OCI-LY7 (cell line): ENCODE measurements at regions not wholly inside any gene's neighbourhood (a gene's known extent, or its start where the extent isn't known, plus 50 kb on each side); places are given as distances from the start of the nearest gene placed in this dataset.
A peak's percentile ranks its signal among the peaks of the same experiment; 100 is the strongest.

Experiments used
- BruUV-seq: library from RNA; stranded (reverse); fragments of 400-500 nt; replicated peaks from 2 replicates; lab custom pipeline; 2021; lab: Mats Ljungman, UMichigan
- CTCF ChIA-PET: fragments of 300-600 bp; sonication (Branson Sonifier 250); formaldehyde crosslinking; loops from one replicate; lab custom pipeline; 2022; ENCODE audit warnings: antibody characterized with exemption; ENCODE audit not compliant: unreplicated experiment; lab: Charles Lee
- POLR2A ChIA-PET: fragments of 300-600 bp; sonication (Branson Sonifier 250); formaldehyde crosslinking; loops from one replicate; lab custom pipeline; 2022; ENCODE audit warnings: antibody characterized with exemption; lab: Charles Lee
- DNase-seq: peaks from one replicate; pipeline ENCODE4 v3.0.0-alpha.2; 2015; ENCODE audit warnings: low spot score
- H2AFZ ChIP-seq: fragments of 200-600 bp; sonication (generic), shearing (Covaris generic); 2 replicates; pipeline ENCODE4 v1.6.1; 2014; ENCODE audit warnings: mild to moderate bottlenecking, antibody characterized with exemption, low read length, moderate library complexity
- H3K27ac ChIP-seq: fragments of 200-600 bp; sonication (generic); 2 replicates; pipeline ENCODE4 v1.5.1; 2014; ENCODE audit warnings: mixed run types, low read depth, mild to moderate bottlenecking, moderate library complexity, low read length, inconsistent platforms; ENCODE audit not compliant: poor library complexity, severe bottlenecking
- H3K36me3 ChIP-seq: fragments of 200-600 bp; sonication (generic); 2 replicates; pipeline ENCODE4 v1.6.1; 2014; ENCODE audit warnings: mild to moderate bottlenecking, antibody characterized with exemption, low read length, moderate library complexity, mixed read lengths; ENCODE audit not compliant: insufficient read depth
- H3K4me1 ChIP-seq: fragments of 200-600 bp; sonication (generic); 2 replicates; pipeline ENCODE4 v1.5.1; 2014; ENCODE audit warnings: mild to moderate bottlenecking, low read length; ENCODE audit not compliant: insufficient read depth, poor library complexity, severe bottlenecking
- H3K4me2 ChIP-seq: fragments of 200-600 bp; sonication (generic); 2 replicates; pipeline ENCODE4 v1.6.1; 2014; ENCODE audit warnings: mild to moderate bottlenecking, low read length
- H3K4me3 ChIP-seq: fragments of 200-600 bp; sonication (generic); 2 replicates; pipeline ENCODE4 v1.5.1; 2014; ENCODE audit warnings: mild to moderate bottlenecking, low read depth, low read length; ENCODE audit not compliant: poor library complexity, severe bottlenecking
- H3K79me2 ChIP-seq: fragments of 200-600 bp; sonication (generic); 2 replicates; pipeline ENCODE4 v1.6.1; 2016; ENCODE audit warnings: low read depth, mild to moderate bottlenecking, low read length, moderate library complexity, mixed read lengths; ENCODE audit not compliant: insufficient read depth
- H3K9me2 ChIP-seq: fragments of 200-600 bp; sonication (generic); 2 replicates; pipeline ENCODE4 v1.6.1; 2016; ENCODE audit warnings: mild to moderate bottlenecking, low read length, mixed read lengths; ENCODE audit not compliant: insufficient read depth
- H3K9me3 ChIP-seq: fragments of 200-600 bp; sonication (generic); 2 replicates; pipeline ENCODE4 v1.6.1; 2014; ENCODE audit warnings: mild to moderate bottlenecking, mixed run types, low read length, mixed read lengths
- H4K20me1 ChIP-seq: fragments of 200-600 bp; sonication (generic); 2 replicates; pipeline ENCODE4 v1.6.1; 2014; ENCODE audit warnings: mild to moderate bottlenecking, antibody characterized with exemption, low read length, moderate library complexity, mixed read lengths; ENCODE audit not compliant: insufficient read depth
- EZH2phosphoT487 ChIP-seq: fragments of 200-600 bp; sonication (generic); IDR thresholded peaks from 2 replicates; pipeline ENCODE4 v1.6.1; 2018; ENCODE audit warnings: low read depth, borderline replicate concordance, mild to moderate bottlenecking, mixed run types, antibody characterized with exemption, low read length, moderate library complexity, mixed read lengths
- intact Hi-C: fragments of 100-400 bp; cut with micrococcal nuclease; formaldehyde crosslinking; loops from one replicate; pipeline ENCODE4 v1.10.0; 2022; ENCODE audit not compliant: unreplicated experiment
- TF ChIP-seq, protein P1 (sequence below): fragments of 200-600 bp; sonication (generic); conservative IDR thresholded peaks from 2 replicates; pipeline ENCODE4 v1.5.1; 2014; ENCODE audit warnings: mild to moderate bottlenecking, antibody characterized with exemption, low read length, moderate library complexity, mixed read lengths

DNA sequence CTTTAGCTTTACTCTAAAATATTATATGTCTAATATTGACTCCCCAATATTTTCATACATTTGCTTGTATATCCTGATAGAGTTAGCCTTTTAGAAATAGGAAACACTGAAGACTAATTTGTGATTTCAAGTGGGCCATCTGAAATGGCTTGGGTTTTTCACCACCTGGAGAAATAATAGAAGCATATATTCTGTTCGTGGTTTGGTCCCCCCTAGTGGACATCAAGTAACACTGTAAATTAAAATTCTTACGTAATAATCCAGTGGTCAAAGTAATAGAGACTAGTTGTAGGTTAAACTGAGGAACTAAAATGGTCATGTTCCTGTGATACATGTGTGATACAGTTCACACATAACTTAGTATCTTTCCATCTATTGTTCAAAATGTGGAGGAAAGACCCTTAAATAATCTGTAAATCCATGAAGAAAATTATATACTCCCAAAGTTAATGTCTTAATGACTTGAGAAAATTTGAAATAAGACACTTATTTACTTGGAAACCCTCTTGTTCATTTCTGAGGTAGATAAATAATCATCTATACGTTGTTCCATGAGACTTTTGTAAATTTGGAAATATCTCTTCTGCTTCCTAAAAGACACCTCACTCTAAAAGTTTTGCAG is 79.8 kb upstream of the SMARCAD1 start:
- Histone ChIP-seq H3K4me1 (no peaks in the 10 kb centered on the region), H3K27ac (no peak overlapping the region), H4K20me1 (no peaks in the 10 kb centered on the region), H3K79me2 (no peaks in the 10 kb centered on the region), H3K9me2 (no peaks in the 10 kb centered on the region), H3K4me2 (no peak overlapping the region), H3K9me3 (no peaks in the 10 kb centered on the region), H2AFZ (no peak overlapping the region), H3K4me3 (no peak overlapping the region), H3K36me3 (no peaks in the 10 kb centered on the region)
- POLR2A ChIA-PET: no interaction called here
- peak; percentile 40 for DNase-seq
- CTCF ChIA-PET: no interaction called here
- TF ChIP-seq EZH2phosphoT487: no peak
- TF ChIP-seq, protein P1, sequence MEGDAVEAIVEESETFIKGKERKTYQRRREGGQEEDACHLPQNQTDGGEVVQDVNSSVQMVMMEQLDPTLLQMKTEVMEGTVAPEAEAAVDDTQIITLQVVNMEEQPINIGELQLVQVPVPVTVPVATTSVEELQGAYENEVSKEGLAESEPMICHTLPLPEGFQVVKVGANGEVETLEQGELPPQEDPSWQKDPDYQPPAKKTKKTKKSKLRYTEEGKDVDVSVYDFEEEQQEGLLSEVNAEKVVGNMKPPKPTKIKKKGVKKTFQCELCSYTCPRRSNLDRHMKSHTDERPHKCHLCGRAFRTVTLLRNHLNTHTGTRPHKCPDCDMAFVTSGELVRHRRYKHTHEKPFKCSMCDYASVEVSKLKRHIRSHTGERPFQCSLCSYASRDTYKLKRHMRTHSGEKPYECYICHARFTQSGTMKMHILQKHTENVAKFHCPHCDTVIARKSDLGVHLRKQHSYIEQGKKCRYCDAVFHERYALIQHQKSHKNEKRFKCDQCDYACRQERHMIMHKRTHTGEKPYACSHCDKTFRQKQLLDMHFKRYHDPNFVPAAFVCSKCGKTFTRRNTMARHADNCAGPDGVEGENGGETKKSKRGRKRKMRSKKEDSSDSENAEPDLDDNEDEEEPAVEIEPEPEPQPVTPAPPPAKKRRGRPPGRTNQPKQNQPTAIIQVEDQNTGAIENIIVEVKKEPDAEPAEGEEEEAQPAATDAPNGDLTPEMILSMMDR: peak; percentile 88
- no TSS peak for BruUV-seq
- intact Hi-C loops: loop anchor here (2.0 kb wide), 1 partner anchor 337 kb away; no protein-coding TSS in a partner anchor

DNA sequence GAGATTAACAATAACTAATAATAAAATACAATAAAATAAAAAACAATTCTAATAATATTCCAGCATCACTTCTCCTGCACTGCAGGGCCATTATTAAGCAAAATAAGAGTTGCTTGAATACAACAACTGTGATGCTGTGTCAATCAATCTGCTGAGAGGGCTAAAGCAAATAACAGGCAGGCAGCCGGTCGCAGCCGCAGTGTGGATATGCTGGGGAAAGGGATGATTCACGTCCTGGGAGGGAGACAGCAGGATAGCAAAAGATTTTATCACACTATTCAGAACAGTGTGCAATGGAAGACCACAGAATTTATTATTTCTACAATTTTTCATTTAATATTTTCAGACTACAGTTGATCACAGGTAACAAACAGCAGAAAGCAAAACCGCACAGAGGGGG is 76.5 kb upstream of the SMARCAD1 start:
- TF ChIP-seq EZH2phosphoT487: no peak
- TF ChIP-seq, protein P1: no peak
- intact Hi-C loops: no loop called here
- CTCF ChIA-PET: no interaction called here
- BruUV-seq: no TSS peak
- no peaks in the 10 kb centered on the region for H3K4me1 ChIP-seq
- no peak overlapping the region for H3K27ac ChIP-seq
- H3K9me3 ChIP-seq: no peaks in the 10 kb centered on the region
- H3K79me2 ChIP-seq: no peaks in the 10 kb centered on the region
- POLR2A ChIA-PET: no interaction called here
- no peak overlapping the region for H3K4me2 ChIP-seq
- H4K20me1 ChIP-seq: no peaks in the 10 kb centered on the region
- no peak for DNase-seq
- H3K4me3 ChIP-seq: no peak overlapping the region
- no peak overlapping the region for H2AFZ ChIP-seq
- H3K36me3 ChIP-seq: no peaks in the 10 kb centered on the region
- H3K9me2 ChIP-seq: no peaks in the 10 kb centered on the region

GRCh38 chr4:94135701-94136100 is 72.0 kb upstream of the SMARCAD1 start:
- POLR2A ChIA-PET: no interaction called here
- Histone ChIP-seq H4K20me1 (no peaks in the 10 kb centered on the region), H3K79me2 (no peaks in the 10 kb centered on the region), H3K4me1 (no peaks in the 10 kb centered on the region), H2AFZ (no peak overlapping the region), H3K36me3 (no peaks in the 10 kb centered on the region), H3K4me2 (no peak overlapping the region), H3K27ac (no peak overlapping the region), H3K4me3 (no peak overlapping the region), H3K9me2 (no peaks in the 10 kb centered on the region), H3K9me3 (no peaks in the 10 kb centered on the region)
- TF ChIP-seq, protein P1: no peak
- no peak for TF ChIP-seq EZH2phosphoT487
- BruUV-seq: no TSS peak
- CTCF ChIA-PET: no interaction called here
- DNase-seq: no peak
- intact Hi-C loops: no loop called here
